ENCODE measurements at regions not wholly inside any gene's neighbourhood (a gene's known extent, or its start where the extent isn't known, plus 50 kb on each side); places are given as distances from the start of the nearest gene placed in this dataset.

- no peak for TF ChIP-seq CTCF (IDR thresholded peaks at IDR 0.05)
- TF ChIP-seq POLR2A (IDR thresholded peaks at IDR 0.05): no peak
- no peak for TF ChIP-seq POLR2AphosphoS5 (IDR thresholded peaks at IDR 0.05)
- no peak for DNase-seq (ENCODE audit: low spot score)
- no peaks in the 10 kb centered on the region for H3K36me3 ChIP-seq
- H3K4me3 ChIP-seq: no peak overlapping the region
- intact Hi-C loops (cut with DNase I): no loop called here
- WGBS: 55% methylated on average over 5 of the region's 5 CpGs
- H3K4me1 ChIP-seq (replicated peaks): no peaks in the 10 kb centered on the region
- no peaks in the 10 kb centered on the region for H3K27me3 ChIP-seq (replicated peaks; ENCODE audit: insufficient read depth)
- H3K27ac ChIP-seq: no peak overlapping the region
- H3K9me3 ChIP-seq: no peaks in the 10 kb centered on the region
Measured at GRCh38 chr11:128357073-128357472, 230.3 kb downstream of the ETS1 start.

GRCh38 chr11:128355558-128355957 is 231.8 kb downstream of the ETS1 start:
- TF ChIP-seq CTCF (IDR thresholded peaks at IDR 0.05) (no peak), POLR2A (IDR thresholded peaks at IDR 0.05) (no peak), POLR2AphosphoS5 (IDR thresholded peaks at IDR 0.05) (no peak)
- H3K27me3 ChIP-seq (replicated peaks; ENCODE audit: insufficient read depth): no peaks in the 10 kb centered on the region
- H3K4me3 ChIP-seq: no peak overlapping the region
- WGBS: 69% methylated on average over 2 of the region's 2 CpGs
- no peak for DNase-seq (ENCODE audit: low spot score)
- H3K36me3 ChIP-seq: no peaks in the 10 kb centered on the region
- intact Hi-C loops (cut with DNase I): no loop called here
- H3K27ac ChIP-seq: no peak overlapping the region
- H3K9me3 ChIP-seq: no peaks in the 10 kb centered on the region
- H3K4me1 ChIP-seq (replicated peaks): no peaks in the 10 kb centered on the region

- H3K36me3 ChIP-seq: no peaks in the 10 kb centered on the region
- no peak overlapping the region for H3K27ac ChIP-seq
- H3K9me3 ChIP-seq: no peaks in the 10 kb centered on the region
- H3K4me1 ChIP-seq (replicated peaks): no peaks in the 10 kb centered on the region
- intact Hi-C loops (cut with DNase I): no loop called here
- TF ChIP-seq POLR2AphosphoS5 (IDR thresholded peaks at IDR 0.05) (no peak), CTCF (IDR thresholded peaks at IDR 0.05) (no peak)
- no peak for DNase-seq (ENCODE audit: low spot score)
- WGBS: 74% methylated on average over 2 of the region's 2 CpGs
- no peaks in the 10 kb centered on the region for H3K27me3 ChIP-seq (replicated peaks; ENCODE audit: insufficient read depth)
- no peak overlapping the region for H3K4me3 ChIP-seq
Measured at GRCh38 chr11:128354476-128354875, 232.9 kb downstream of the ETS1 start.

GRCh38 chr11:128351168-128351567 is 236.2 kb downstream of the ETS1 start:
- Histone ChIP-seq H3K36me3 (no peaks in the 10 kb centered on the region), H3K27ac (no peak overlapping the region), H3K4me3 (no peak overlapping the region), H3K9me3 (no peaks in the 10 kb centered on the region), H3K27me3 (replicated peaks; ENCODE audit: insufficient read depth) (no peaks in the 10 kb centered on the region), H3K4me1 (replicated peaks) (no peaks in the 10 kb centered on the region)
- WGBS: 70% methylated on average over 6 of the region's 6 CpGs
- intact Hi-C loops (cut with DNase I): no loop called here
- TF ChIP-seq CTCF (IDR thresholded peaks at IDR 0.05) (no peak), POLR2AphosphoS5 (IDR thresholded peaks at IDR 0.05) (no peak), POLR2A (IDR thresholded peaks at IDR 0.05) (no peak)
- no peak for DNase-seq (ENCODE audit: low spot score)

- H3K4me1 ChIP-seq (replicated peaks): no peaks in the 10 kb centered on the region
- no peak for DNase-seq (ENCODE audit: low spot score)
- no peaks in the 10 kb centered on the region for H3K9me3 ChIP-seq
- TF ChIP-seq CTCF (IDR thresholded peaks at IDR 0.05) (no peak), POLR2AphosphoS5 (IDR thresholded peaks at IDR 0.05) (no peak), POLR2A (IDR thresholded peaks at IDR 0.05) (no peak)
- no peaks in the 10 kb centered on the region for H3K27me3 ChIP-seq (replicated peaks; ENCODE audit: insufficient read depth)
- WGBS: 63% methylated on average over 6 of the region's 6 CpGs
- no peak overlapping the region for H3K4me3 ChIP-seq
- intact Hi-C loops (cut with DNase I): no loop called here
- no peaks in the 10 kb centered on the region for H3K36me3 ChIP-seq
- H3K27ac ChIP-seq: no peak overlapping the region
Measured at GRCh38 chr11:128349650-128350299, 237.6 kb downstream of the ETS1 start.

All from prostate gland (tissue), 2 donors.